WTC11 (cell line): ENCODE measurements at regions not wholly inside any gene's neighbourhood (a gene's known extent, or its start where the extent isn't known, plus 50 kb on each side); places are given as distances from the start of the nearest gene placed in this dataset.

Experiments used
- ATF1 ChIP-seq: sonication (generic); formaldehyde crosslinking; IDR thresholded peaks from 2 replicates; pipeline ENCODE4 v1.8.1; 2023; ENCODE audit warnings: mild to moderate bottlenecking, moderate library complexity, missing genetic modification reagents
- SP1 ChIP-seq: sonication (generic); formaldehyde crosslinking; conservative IDR thresholded peaks from 2 replicates; pipeline ENCODE4 v1.8.1; 2022; ENCODE audit warnings: missing genetic modification reagents
- ZNF416 ChIP-seq: fragments of 250-450 bp; sonication (Bioruptor Pico); IDR thresholded peaks from 2 replicates; pipeline ENCODE4 v1.9.0; 2021; ENCODE audit warnings: mild to moderate bottlenecking, inconsistent platforms
- TF ChIP-seq, protein P1 (sequence below): fragments of 200-600 bp; IDR thresholded peaks from 2 replicates; pipeline ENCODE4 v1.8.0; 2022; ENCODE audit warnings: antibody characterized with exemption
- TF ChIP-seq, protein P2 (sequence below): sonication (generic); formaldehyde crosslinking; IDR thresholded peaks from 2 replicates; pipeline ENCODE4 v1.8.0; 2022; ENCODE audit warnings: mild to moderate bottlenecking, missing genetic modification reagents
- TF ChIP-seq, protein P3 (sequence below): sonication (generic); formaldehyde crosslinking; IDR thresholded peaks from 2 replicates; pipeline ENCODE4 v1.8.1; 2023; ENCODE audit warnings: mild to moderate bottlenecking, missing genetic modification reagents, borderline replicate concordance
- TF ChIP-seq, protein P4 (sequence below): fragments of 250-450 bp; sonication (Bioruptor Pico); IDR thresholded peaks from 2 replicates; pipeline ENCODE4 v1.9.0; 2021; ENCODE audit warnings: mild to moderate bottlenecking

DNA sequence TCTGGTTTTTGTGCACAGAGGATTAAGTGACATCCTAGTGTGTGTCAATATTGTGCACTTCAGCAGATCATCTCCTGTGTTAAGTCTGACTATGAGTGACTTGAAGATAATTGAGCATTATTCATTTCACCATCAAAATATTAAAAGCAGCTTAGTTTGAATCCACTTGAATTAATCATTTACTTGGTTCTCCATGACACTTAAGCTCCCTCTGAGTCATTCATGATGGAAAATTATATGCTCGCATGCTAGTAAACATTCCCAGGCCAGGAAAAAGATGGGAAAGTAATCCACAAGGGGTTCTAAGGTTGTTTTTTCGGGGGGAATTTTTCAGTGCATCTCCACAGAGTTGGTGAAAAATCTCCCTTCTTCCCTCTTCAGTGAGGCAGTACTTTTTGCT is 97.2 kb upstream of the EOLA2 start:
- TF ChIP-seq, protein P1, sequence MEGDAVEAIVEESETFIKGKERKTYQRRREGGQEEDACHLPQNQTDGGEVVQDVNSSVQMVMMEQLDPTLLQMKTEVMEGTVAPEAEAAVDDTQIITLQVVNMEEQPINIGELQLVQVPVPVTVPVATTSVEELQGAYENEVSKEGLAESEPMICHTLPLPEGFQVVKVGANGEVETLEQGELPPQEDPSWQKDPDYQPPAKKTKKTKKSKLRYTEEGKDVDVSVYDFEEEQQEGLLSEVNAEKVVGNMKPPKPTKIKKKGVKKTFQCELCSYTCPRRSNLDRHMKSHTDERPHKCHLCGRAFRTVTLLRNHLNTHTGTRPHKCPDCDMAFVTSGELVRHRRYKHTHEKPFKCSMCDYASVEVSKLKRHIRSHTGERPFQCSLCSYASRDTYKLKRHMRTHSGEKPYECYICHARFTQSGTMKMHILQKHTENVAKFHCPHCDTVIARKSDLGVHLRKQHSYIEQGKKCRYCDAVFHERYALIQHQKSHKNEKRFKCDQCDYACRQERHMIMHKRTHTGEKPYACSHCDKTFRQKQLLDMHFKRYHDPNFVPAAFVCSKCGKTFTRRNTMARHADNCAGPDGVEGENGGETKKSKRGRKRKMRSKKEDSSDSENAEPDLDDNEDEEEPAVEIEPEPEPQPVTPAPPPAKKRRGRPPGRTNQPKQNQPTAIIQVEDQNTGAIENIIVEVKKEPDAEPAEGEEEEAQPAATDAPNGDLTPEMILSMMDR = no peak
- no peak for TF ChIP-seq ATF1 (CRISPR knock-in tag)
- no peak for TF ChIP-seq ZNF416 (CRISPR knock-in tag)
- TF ChIP-seq, protein P2, sequence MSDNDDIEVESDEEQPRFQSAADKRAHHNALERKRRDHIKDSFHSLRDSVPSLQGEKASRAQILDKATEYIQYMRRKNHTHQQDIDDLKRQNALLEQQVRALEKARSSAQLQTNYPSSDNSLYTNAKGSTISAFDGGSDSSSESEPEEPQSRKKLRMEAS (CRISPR knock-in tag) = no peak
- no peak for TF ChIP-seq SP1 (CRISPR knock-in tag)
- TF ChIP-seq, protein P3, sequence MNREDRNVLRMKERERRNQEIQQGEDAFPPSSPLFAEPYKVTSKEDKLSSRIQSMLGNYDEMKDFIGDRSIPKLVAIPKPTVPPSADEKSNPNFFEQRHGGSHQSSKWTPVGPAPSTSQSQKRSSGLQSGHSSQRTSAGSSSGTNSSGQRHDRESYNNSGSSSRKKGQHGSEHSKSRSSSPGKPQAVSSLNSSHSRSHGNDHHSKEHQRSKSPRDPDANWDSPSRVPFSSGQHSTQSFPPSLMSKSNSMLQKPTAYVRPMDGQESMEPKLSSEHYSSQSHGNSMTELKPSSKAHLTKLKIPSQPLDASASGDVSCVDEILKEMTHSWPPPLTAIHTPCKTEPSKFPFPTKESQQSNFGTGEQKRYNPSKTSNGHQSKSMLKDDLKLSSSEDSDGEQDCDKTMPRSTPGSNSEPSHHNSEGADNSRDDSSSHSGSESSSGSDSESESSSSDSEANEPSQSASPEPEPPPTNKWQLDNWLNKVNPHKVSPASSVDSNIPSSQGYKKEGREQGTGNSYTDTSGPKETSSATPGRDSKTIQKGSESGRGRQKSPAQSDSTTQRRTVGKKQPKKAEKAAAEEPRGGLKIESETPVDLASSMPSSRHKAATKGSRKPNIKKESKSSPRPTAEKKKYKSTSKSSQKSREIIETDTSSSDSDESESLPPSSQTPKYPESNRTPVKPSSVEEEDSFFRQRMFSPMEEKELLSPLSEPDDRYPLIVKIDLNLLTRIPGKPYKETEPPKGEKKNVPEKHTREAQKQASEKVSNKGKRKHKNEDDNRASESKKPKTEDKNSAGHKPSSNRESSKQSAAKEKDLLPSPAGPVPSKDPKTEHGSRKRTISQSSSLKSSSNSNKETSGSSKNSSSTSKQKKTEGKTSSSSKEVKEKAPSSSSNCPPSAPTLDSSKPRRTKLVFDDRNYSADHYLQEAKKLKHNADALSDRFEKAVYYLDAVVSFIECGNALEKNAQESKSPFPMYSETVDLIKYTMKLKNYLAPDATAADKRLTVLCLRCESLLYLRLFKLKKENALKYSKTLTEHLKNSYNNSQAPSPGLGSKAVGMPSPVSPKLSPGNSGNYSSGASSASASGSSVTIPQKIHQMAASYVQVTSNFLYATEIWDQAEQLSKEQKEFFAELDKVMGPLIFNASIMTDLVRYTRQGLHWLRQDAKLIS = no peak
- TF ChIP-seq, protein P4, sequence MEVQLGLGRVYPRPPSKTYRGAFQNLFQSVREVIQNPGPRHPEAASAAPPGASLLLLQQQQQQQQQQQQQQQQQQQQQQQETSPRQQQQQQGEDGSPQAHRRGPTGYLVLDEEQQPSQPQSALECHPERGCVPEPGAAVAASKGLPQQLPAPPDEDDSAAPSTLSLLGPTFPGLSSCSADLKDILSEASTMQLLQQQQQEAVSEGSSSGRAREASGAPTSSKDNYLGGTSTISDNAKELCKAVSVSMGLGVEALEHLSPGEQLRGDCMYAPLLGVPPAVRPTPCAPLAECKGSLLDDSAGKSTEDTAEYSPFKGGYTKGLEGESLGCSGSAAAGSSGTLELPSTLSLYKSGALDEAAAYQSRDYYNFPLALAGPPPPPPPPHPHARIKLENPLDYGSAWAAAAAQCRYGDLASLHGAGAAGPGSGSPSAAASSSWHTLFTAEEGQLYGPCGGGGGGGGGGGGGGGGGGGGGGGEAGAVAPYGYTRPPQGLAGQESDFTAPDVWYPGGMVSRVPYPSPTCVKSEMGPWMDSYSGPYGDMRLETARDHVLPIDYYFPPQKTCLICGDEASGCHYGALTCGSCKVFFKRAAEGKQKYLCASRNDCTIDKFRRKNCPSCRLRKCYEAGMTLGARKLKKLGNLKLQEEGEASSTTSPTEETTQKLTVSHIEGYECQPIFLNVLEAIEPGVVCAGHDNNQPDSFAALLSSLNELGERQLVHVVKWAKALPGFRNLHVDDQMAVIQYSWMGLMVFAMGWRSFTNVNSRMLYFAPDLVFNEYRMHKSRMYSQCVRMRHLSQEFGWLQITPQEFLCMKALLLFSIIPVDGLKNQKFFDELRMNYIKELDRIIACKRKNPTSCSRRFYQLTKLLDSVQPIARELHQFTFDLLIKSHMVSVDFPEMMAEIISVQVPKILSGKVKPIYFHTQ (CRISPR knock-in tag) = no peak
